GM23338 (cell line): ENCODE measurements at regions not wholly inside any gene's neighbourhood (a gene's known extent, or its start where the extent isn't known, plus 50 kb on each side); places are given as distances from the start of the nearest gene placed in this dataset.

Experiments used
- ATAC-seq: fragments of 200-7000 bp; cut with Tn5 transposase; 3 replicates; pipeline ENCODE4 v1.9.1; 2020
- DNase-seq: peaks from one replicate; pipeline ENCODE4 v3.0.0-alpha.2; 2015; ENCODE audit warnings: low spot score
- H2AFZ ChIP-seq: fragments of 200-600 bp; sonication (generic); 2 replicates; pipeline ENCODE4 v1.8.0; 2016; ENCODE audit warnings: antibody characterized with exemption, mild to moderate bottlenecking, moderate library complexity
- H3F3A ChIP-seq: fragments of 200-600 bp; sonication (generic); replicated peaks from 2 replicates; pipeline ENCODE4 v1.8.0; 2017; ENCODE audit warnings: antibody characterized with exemption, mixed run types, low read depth
- H3K27ac ChIP-seq: fragments of 200-600 bp; sonication (generic); 2 replicates; pipeline ENCODE4 v1.6.1; 2016; ENCODE audit warnings: low read depth
- H3K27me3 ChIP-seq: fragments of 200-600 bp; sonication (generic); 2 replicates; pipeline ENCODE4 v1.8.0; 2016; ENCODE audit warnings: mild to moderate bottlenecking, mixed run types, moderate library complexity; ENCODE audit not compliant: insufficient read depth
- H3K36me3 ChIP-seq: fragments of 200-600 bp; sonication (generic); 2 replicates; pipeline ENCODE4 v1.8.0; 2016; ENCODE audit warnings: mild to moderate bottlenecking; ENCODE audit not compliant: insufficient read depth
- H3K4me1 ChIP-seq: fragments of 200-600 bp; sonication (generic); 2 replicates; pipeline ENCODE4 v1.8.0; 2016; ENCODE audit warnings: mild to moderate bottlenecking, moderate library complexity; ENCODE audit not compliant: insufficient read depth
- H3K4me2 ChIP-seq: fragments of 200-600 bp; sonication (generic); 2 replicates; pipeline ENCODE4 v1.7.1; 2017; ENCODE audit warnings: mixed run types
- H3K4me3 ChIP-seq: fragments of 200-600 bp; sonication (generic); 2 replicates; pipeline ENCODE4 v1.6.1; 2016; ENCODE audit warnings: mixed run types
- H3K79me2 ChIP-seq: fragments of 200-600 bp; sonication (generic); replicated peaks from 2 replicates; pipeline ENCODE4 v1.8.0; 2017; ENCODE audit warnings: mild to moderate bottlenecking; ENCODE audit not compliant: insufficient read depth
- H3K9me2 ChIP-seq: fragments of 200-600 bp; sonication (generic); 2 replicates; pipeline ENCODE4 v1.8.0; 2017; ENCODE audit not compliant: insufficient read depth
- H4K20me1 ChIP-seq: fragments of 200-600 bp; sonication (generic); replicated peaks from 2 replicates; pipeline ENCODE4 v1.8.0; 2017; ENCODE audit warnings: mild to moderate bottlenecking; ENCODE audit not compliant: insufficient read depth
- H3K27ac Mint-ChIP-seq: 2 replicates; pipeline ENCODE4 v1.8.0; 2020; ENCODE audit warnings: inconsistent platforms, mild to moderate bottlenecking, moderate library complexity, mixed read lengths
- H3K27me3 Mint-ChIP-seq: 3 replicates; pipeline ENCODE4 v1.8.0; 2022; ENCODE audit warnings: low read depth, mild to moderate bottlenecking, moderate library complexity, mixed read lengths, inconsistent platforms; ENCODE audit not compliant: insufficient read depth, poor library complexity
- H3K36me3 Mint-ChIP-seq: 3 replicates; pipeline ENCODE4 v1.8.0; 2021; ENCODE audit warnings: low read depth, mild to moderate bottlenecking, inconsistent platforms, moderate library complexity, mixed read lengths
- H3K4me1 Mint-ChIP-seq: 3 replicates; pipeline ENCODE4 v1.8.0; 2020; ENCODE audit warnings: mild to moderate bottlenecking, inconsistent platforms, mixed read lengths
- H3K4me3 Mint-ChIP-seq: 3 replicates; pipeline ENCODE4 v1.8.0; 2021; ENCODE audit warnings: moderate library complexity, mild to moderate bottlenecking, inconsistent platforms, mixed read lengths
- H3K9me3 Mint-ChIP-seq: 3 replicates; pipeline ENCODE4 v1.8.0; 2020; ENCODE audit warnings: moderate library complexity, mild to moderate bottlenecking, inconsistent platforms, mixed read lengths
- CREB1 ChIP-seq: fragments of 250-450 bp; sonication (Bioruptor Pico); IDR thresholded peaks from 2 replicates; pipeline ENCODE4 v1.5.0; 2020; ENCODE audit warnings: low read depth, mild to moderate bottlenecking, moderate library complexity
- CTCF ChIP-seq, 2 experiments: fragments of 200-600 bp in 1 of 2; sonication (generic) in 1 of 2; conservative IDR thresholded peaks; 2 replicates each; pipeline versions ENCODE4 v1.5.1 to v1.6.1; 2016 to 2017; ENCODE audit warnings: antibody characterized with exemption in 2 of 2, low read depth in 2 of 2, mild to moderate bottlenecking in 2 of 2, moderate library complexity in 1 of 2
- ETS1 ChIP-seq: IDR thresholded peaks from 2 replicates; pipeline ENCODE4 v1.6.1; 2016; ENCODE audit warnings: antibody characterized with exemption
- EZH2 ChIP-seq: fragments of 200-600 bp; sonication (generic); IDR thresholded peaks from one replicate; pipeline ENCODE4 v1.8.0; 2017; ENCODE audit warnings: antibody characterized with exemption, mild to moderate bottlenecking, low read depth; ENCODE audit not compliant: unreplicated experiment
- EZH2phosphoT487 ChIP-seq: fragments of 200-600 bp; sonication (generic); IDR thresholded peaks from one replicate; pipeline ENCODE4 v1.8.1; 2018; ENCODE audit warnings: antibody characterized with exemption; ENCODE audit not compliant: unreplicated experiment
- POLR2AphosphoS5 ChIP-seq: IDR thresholded peaks from 2 replicates; pipeline ENCODE4 v1.6.1; 2016; ENCODE audit warnings: antibody characterized with exemption, low read depth
- STAT1 ChIP-seq: IDR thresholded peaks from one replicate; pipeline ENCODE4 v1.6.1; 2016; ENCODE audit warnings: antibody characterized with exemption; ENCODE audit not compliant: unreplicated experiment
- ZNF114 ChIP-seq: fragments of 250-450 bp; sonication (Bioruptor Pico); IDR thresholded peaks from 2 replicates; pipeline ENCODE4 v1.5.0; 2020; ENCODE audit warnings: mild to moderate bottlenecking, moderate library complexity
- ZNF462 ChIP-seq: fragments of 250-450 bp; sonication (Bioruptor Pico); IDR thresholded peaks from 2 replicates; pipeline ENCODE4 v1.5.0; 2020; ENCODE audit warnings: mild to moderate bottlenecking, moderate library complexity

GRCh38 chr2:59851836-59852475, 701.5 kb downstream of the BCL11A start (continued):
- TF ChIP-seq ZNF462 (CRISPR knock-in tag) (no peak), CTCF (conservative IDR thresholded peaks at IDR 0.05; ENCODE audit: low read depth in 2 of 2) (no peak)

- H2AFZ ChIP-seq: no peak overlapping the region
- Mint-ChIP-seq H3K27me3 (peaks cover 1% of the 10 kb centered on the region), H3K27ac (no peak overlapping the region), H3K9me3 (no peaks in the 10 kb centered on the region), H3K4me3 (no peak overlapping the region), H3K36me3 (no peaks in the 10 kb centered on the region), H3K4me1 (peaks cover 2% of the 10 kb centered on the region; the same call in 1 of the 3 replicates)
- H3K9me2 ChIP-seq: peaks cover 9% of the 10 kb centered on the region; the same call in 1 of the 2 replicates
- no peaks in the 10 kb centered on the region for H3K36me3 ChIP-seq
- H3K4me3 ChIP-seq: no peak overlapping the region
- DNase-seq (no peak), ATAC-seq (no peak)
- no peak overlapping the region for H3K4me2 ChIP-seq
- no peaks in the 10 kb centered on the region for H4K20me1 ChIP-seq
- H3K27me3 ChIP-seq: no peaks in the 10 kb centered on the region
- H3K79me2 ChIP-seq: no peaks in the 10 kb centered on the region
- no peaks in the 10 kb centered on the region for H3F3A ChIP-seq
- H3K27ac ChIP-seq: no peak overlapping the region
- H3K4me1 ChIP-seq: no peaks in the 10 kb centered on the region
- TF ChIP-seq CTCF (conservative IDR thresholded peaks at IDR 0.05; ENCODE audit: low read depth in 2 of 2) (no peak), EZH2 (no peak), STAT1 (no peak), CREB1 (no peak), POLR2AphosphoS5 (no peak), EZH2phosphoT487 (no peak), ETS1 (no peak), ZNF114 (no peak)
Measured at GRCh38 chr2:59850554-59850953, 702.9 kb downstream of the BCL11A start.
